H1 (cell line): ENCODE measurements at regions not wholly inside any gene's neighbourhood (a gene's known extent, or its start where the extent isn't known, plus 50 kb on each side); places are given as distances from the start of the nearest gene placed in this dataset.

Source experiments
- CTCF ChIA-PET: fragments of 300-600 bp; sonication (Branson Sonifier 250); formaldehyde crosslinking; loops from one replicate; lab custom pipeline; 2021; ENCODE audit not compliant: partially characterized antibody; lab: Charles Lee
- POLR2A ChIA-PET: fragments of 300-600 bp; sonication (Branson Sonifier 250); formaldehyde crosslinking; loops from one replicate; lab custom pipeline; 2021; ENCODE audit warnings: inconsistent platforms; ENCODE audit not compliant: partially characterized antibody; lab: Charles Lee
- DNase-seq, 2 experiments: peaks; one replicate each; pipeline versions ENCODE4 v3.0.0 to v3.0.0-alpha.2; 2010 to 2022; ENCODE audit warnings: low spot score in 2 of 2, low read depth in 1 of 2, mixed read lengths in 1 of 2
- FAIRE-seq: peaks from 2 replicates; lab custom pipeline; 2011; peaks lifted over from hg19 to GRCh38; lab: Jason Lieb, UNC
- H2AFZ ChIP-seq: 2 replicates; pipeline ENCODE4 v1.8.1; 2012; ENCODE audit warnings: low read length, inconsistent platforms
- H2AK5ac ChIP-seq: 2 replicates; pipeline ENCODE4 v1.6.1; 2013; ENCODE audit warnings: low read depth, low read length
- H2BK120ac ChIP-seq: replicated peaks from 2 replicates; pipeline ENCODE3; 2013; ENCODE audit warnings: low read depth, low read length, inconsistent platforms
- H2BK12ac ChIP-seq: 2 replicates; pipeline ENCODE4 v1.6.1; 2013; ENCODE audit warnings: low read depth, low read length
- H2BK15ac ChIP-seq: 2 replicates; pipeline ENCODE4 v1.6.1; 2013; ENCODE audit warnings: low read length
- H2BK20ac ChIP-seq: 2 replicates; pipeline ENCODE4 v1.6.1; 2013; ENCODE audit warnings: low read length
- H2BK5ac ChIP-seq: 2 replicates; pipeline ENCODE4 v1.6.1; 2013; ENCODE audit warnings: low read depth, low read length
- H3K14ac ChIP-seq: 2 replicates; pipeline ENCODE4 v1.6.1; 2013; ENCODE audit warnings: inconsistent platforms; ENCODE audit not compliant: insufficient read length
- H3K18ac ChIP-seq: 2 replicates; pipeline ENCODE4 v1.6.1; 2013; ENCODE audit warnings: low read length; ENCODE audit errors: extremely low read depth
- H3K23ac ChIP-seq: 2 replicates; pipeline ENCODE4 v1.6.1; 2013; ENCODE audit warnings: inconsistent platforms; ENCODE audit not compliant: insufficient read length
- H3K23me2 ChIP-seq: 2 replicates; pipeline ENCODE4 v1.6.1; 2013; ENCODE audit warnings: low read depth, low read length
- H3K27ac ChIP-seq: 2 replicates; pipeline ENCODE4 v1.6.1; 2011; ENCODE audit warnings: low read depth, low read length, inconsistent platforms
- H3K27me3 ChIP-seq, 4 experiments: replicated peaks in 1 of 4; 1 replicate in 1 of 4; 2 replicates in 3 of 4; pipeline versions ENCODE4 v1.6.1 to v1.8.1; 2011 to 2013; ENCODE audit warnings: low read length in 3 of 4, mild to moderate bottlenecking in 3 of 4, inconsistent platforms in 2 of 4, mixed read lengths in 2 of 4, moderate library complexity in 1 of 4; ENCODE audit not compliant: control insufficient read depth in 3 of 4, insufficient read depth in 3 of 4; ENCODE audit errors: extremely low read depth in 1 of 4
- H3K36me3 ChIP-seq, 4 experiments: 2 replicates each; pipeline versions ENCODE4 v1.6.1 to v1.8.1; 2011 to 2013; ENCODE audit warnings: mild to moderate bottlenecking in 4 of 4, low read length in 3 of 4, moderate library complexity in 2 of 4, control low read depth in 1 of 4, inconsistent platforms in 1 of 4; ENCODE audit not compliant: insufficient read depth in 4 of 4, control insufficient read depth in 2 of 4
- H3K4ac ChIP-seq: replicated peaks from 2 replicates; pipeline ENCODE3; 2013; ENCODE audit warnings: low read length, low read depth, mixed read lengths, inconsistent platforms; ENCODE audit not compliant: insufficient read length
- H3K4me1 ChIP-seq, 4 experiments: replicated peaks in 1 of 4; 1 replicate in 1 of 4; 2 replicates in 3 of 4; pipeline versions ENCODE4 v1.6.1 to v1.8.1; 2011 to 2013; ENCODE audit warnings: low read length in 3 of 4, inconsistent platforms in 2 of 4, mixed read lengths in 1 of 4; ENCODE audit not compliant: insufficient read depth in 4 of 4, control insufficient read depth in 3 of 4
- H3K4me2 ChIP-seq, 2 experiments: 2 replicates each; pipeline versions ENCODE4 v1.6.1 to v1.8.1; 2011 to 2013; ENCODE audit warnings: low read depth in 2 of 2, low read length in 2 of 2, control low read depth in 1 of 2, inconsistent platforms in 1 of 2, mild to moderate bottlenecking in 1 of 2; ENCODE audit not compliant: insufficient read depth in 1 of 2
- H3K4me3 ChIP-seq, 4 experiments: fragments of 200-600, 300-600 bp in 1 of 4; sonication (generic), shearing (Covaris generic), sonication (Bioruptor Twin) in 1 of 4; 2 replicates each; pipeline versions ENCODE4 v1.5.1 to v1.8.1; 2011 to 2016; ENCODE audit warnings: low read length in 4 of 4, low read depth in 3 of 4, control low read depth in 2 of 4, inconsistent platforms in 2 of 4, mild to moderate bottlenecking in 2 of 4, mixed read lengths in 1 of 4, moderate library complexity in 1 of 4; ENCODE audit not compliant: insufficient read depth in 2 of 4; ENCODE audit errors: extremely low read depth in 1 of 4
- H3K56ac ChIP-seq: replicated peaks from 2 replicates; pipeline ENCODE3; 2013; ENCODE audit warnings: low read depth, mild to moderate bottlenecking, mixed read lengths, low read length, inconsistent platforms; ENCODE audit not compliant: insufficient read length
- H3K79me1 ChIP-seq: 2 replicates; pipeline ENCODE4 v1.6.1; 2013; ENCODE audit warnings: low read depth, low read length, control low read depth
- H3K79me2 ChIP-seq, 2 experiments: 2 replicates each; pipeline versions ENCODE4 v1.6.1 to v1.8.1; 2012 to 2013; ENCODE audit warnings: low read length in 2 of 2, mild to moderate bottlenecking in 2 of 2, inconsistent platforms in 1 of 2; ENCODE audit not compliant: insufficient read depth in 2 of 2, control insufficient read depth in 1 of 2
- H3K9ac ChIP-seq, 4 experiments: replicated peaks in 1 of 4; 1 replicate in 1 of 4; 2 replicates in 3 of 4; pipeline versions ENCODE4 v1.6.1 to v1.8.1; 2011 to 2013; ENCODE audit warnings: low read depth in 3 of 4, low read length in 3 of 4, control low read depth in 2 of 4, mild to moderate bottlenecking in 2 of 4, moderate library complexity in 2 of 4, inconsistent platforms in 1 of 4; ENCODE audit errors: extremely low read depth in 1 of 4
- H3K9me3 ChIP-seq, 2 experiments: 2 replicates each; pipeline versions ENCODE4 v1.6.1 to v1.8.1; 2012 to 2013; ENCODE audit warnings: mild to moderate bottlenecking in 2 of 2, moderate library complexity in 2 of 2, control low read depth in 1 of 2, inconsistent platforms in 1 of 2, low read depth in 1 of 2, low read length in 1 of 2, mixed read lengths in 1 of 2; ENCODE audit not compliant: insufficient read depth in 2 of 2
- H4K20me1 ChIP-seq, 2 experiments: replicated peaks in 1 of 2; 2 replicates each; pipeline versions ENCODE3 to v1.8.1; 2011 to 2013; ENCODE audit warnings: inconsistent platforms in 2 of 2, low read length in 2 of 2, mild to moderate bottlenecking in 1 of 2; ENCODE audit not compliant: insufficient read depth in 2 of 2, control insufficient read depth in 1 of 2
- H4K5ac ChIP-seq: 2 replicates; pipeline ENCODE4 v1.6.1; 2013; ENCODE audit warnings: low read length, low read depth, mixed read lengths, inconsistent platforms; ENCODE audit not compliant: insufficient read length
- H4K8ac ChIP-seq: 2 replicates; pipeline ENCODE4 v1.8.0; 2013; ENCODE audit warnings: mild to moderate bottlenecking, moderate library complexity, low read length, inconsistent platforms; ENCODE audit not compliant: insufficient read depth; ENCODE audit errors: extremely low read depth
- H4K91ac ChIP-seq: replicated peaks from 2 replicates; pipeline ENCODE3; 2013; ENCODE audit warnings: low read length, mixed read lengths, inconsistent platforms; ENCODE audit not compliant: insufficient read length
- BCL11A ChIP-seq, 2 experiments: IDR thresholded peaks; one replicate each; pipeline ENCODE4 v1.6.1; 2011; ENCODE audit warnings: low read depth in 2 of 2, low read length in 2 of 2, mild to moderate bottlenecking in 2 of 2
- BRCA1 ChIP-seq: IDR thresholded peaks from 2 replicates; pipeline ENCODE4 v1.6.1; 2012; ENCODE audit warnings: low read depth, low read length, improper control_type of control experiment
- CHD2 ChIP-seq: IDR thresholded peaks from 2 replicates; pipeline ENCODE4 v1.6.1; 2012; ENCODE audit warnings: low read length, improper control_type of control experiment
- CTBP2 ChIP-seq: IDR thresholded peaks from 2 replicates; pipeline ENCODE4 v1.7.0; 2011; ENCODE audit warnings: borderline replicate concordance, mild to moderate bottlenecking, moderate library complexity, mixed read lengths, low read length; ENCODE audit not compliant: insufficient read depth, insufficient read length
- GABPA ChIP-seq: IDR thresholded peaks from 2 replicates; pipeline ENCODE4 v1.6.1; 2011; ENCODE audit warnings: mild to moderate bottlenecking, low read length, moderate library complexity, borderline replicate concordance; ENCODE audit not compliant: insufficient read depth
- KDM5A ChIP-seq: fragments of 200-600 bp; IDR thresholded peaks from 2 replicates; pipeline ENCODE4 v1.7.1; 2012; ENCODE audit warnings: mild to moderate bottlenecking, low read length, inconsistent platforms, mixed read lengths
- NANOG ChIP-seq: IDR thresholded peaks from 2 replicates; pipeline ENCODE4 v1.6.1; 2011; ENCODE audit warnings: low read length, low read depth, mild to moderate bottlenecking, inconsistent platforms; ENCODE audit not compliant: insufficient read depth, poor library complexity, severe bottlenecking
- RAD21 ChIP-seq, 2 experiments: IDR thresholded peaks in 1 of 2; conservative IDR thresholded peaks in 1 of 2; 2 replicates each; pipeline ENCODE4 v1.6.1; 2011; ENCODE audit warnings: low read depth in 2 of 2, low read length in 2 of 2, improper control_type of control experiment in 1 of 2, inconsistent platforms in 1 of 2, mild to moderate bottlenecking in 1 of 2, moderate library complexity in 1 of 2
- SUZ12 ChIP-seq: fragments of 200-600 bp; sonication (generic); IDR thresholded peaks from 2 replicates; pipeline ENCODE4 v1.6.1; 2012; ENCODE audit warnings: mild to moderate bottlenecking, inconsistent platforms, low read length, moderate library complexity, mixed read lengths
- TCF12 ChIP-seq: IDR thresholded peaks from 2 replicates; pipeline ENCODE4 v1.6.1; 2011; ENCODE audit warnings: low read depth, mild to moderate bottlenecking, low read length
- TEAD4 ChIP-seq: IDR thresholded peaks from 2 replicates; pipeline ENCODE4 v1.6.1; 2012; ENCODE audit warnings: low read depth, low read length, inconsistent platforms, mixed read lengths
- WGBS, 2 experiments: shearing (Covaris generic) in 1 of 2; methylation state at CpG; one replicate each; pipeline versions ENCODE4 v1.1.6 to v1.1.7; 2013 to 2015; ENCODE audit warnings: low lambda C conversion rate in 2 of 2, mixed read lengths in 2 of 2, inconsistent platforms in 1 of 2, low coverage in 1 of 2, missing lambda C conversion rate in 1 of 2; ENCODE audit not compliant: insufficient replicate concordance in 2 of 2, insufficient coverage in 1 of 2, insufficient read length in 1 of 2; ENCODE audit errors: extremely low coverage in 1 of 2, missing lambda C conversion rate in 1 of 2; 5-methylcytosine and 5-hydroxymethylcytosine counted together

DNA sequence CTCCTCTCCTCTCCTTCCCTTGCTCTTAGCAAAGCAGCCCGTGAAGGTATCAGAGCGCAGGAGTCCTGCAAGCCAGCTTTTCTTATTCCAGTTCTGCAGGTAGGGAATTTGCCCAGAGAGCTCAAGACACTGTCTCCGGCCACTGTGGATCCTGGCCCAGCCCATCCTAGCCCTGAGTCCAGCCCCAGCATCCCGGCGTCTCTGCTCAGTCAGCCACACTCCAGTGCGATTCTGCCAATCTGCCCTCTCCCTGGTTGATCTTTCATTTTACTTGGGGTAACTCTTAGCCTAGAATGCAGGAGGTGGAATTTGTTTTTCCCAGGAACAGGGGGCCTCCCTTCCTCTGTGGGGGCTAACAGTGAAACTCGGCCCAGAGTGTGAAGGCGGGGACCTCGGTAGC is 176.9 kb upstream of the GSE1 start:
- Histone ChIP-seq H3K23me2 (peaks cover 6% of the 10 kb centered on the region), H3K27me3 (peaks cover 0 to 7% (median 0%) of the 10 kb centered on the region in 4 experiments; a peak in 3 of 7 replicates), H3K9me3 (no peaks in the 10 kb centered on the region), H3K14ac (no peak overlapping the region), H2BK12ac (peak overlapping the region; percentile 94; the same call in 1 of the 2 replicates), H3K9ac (no peak overlapping the region; a peak in 1 of 7 replicates), H4K8ac (no peak overlapping the region), H3K4me1 (peaks cover 14 to 47% (median 35%) of the 10 kb centered on the region in 4 experiments), H2BK5ac (peak overlapping the region; percentile 55; the same call in 1 of the 2 replicates), H3K4me3 (peak overlapping the region in 1 of 4 experiments; percentile 50; a peak in 2 of 8 replicates), H2AFZ (no peak overlapping the region), H3K36me3 (no peaks in the 10 kb centered on the region), H2AK5ac (peak overlapping the region; percentile 75; the same call in 1 of the 2 replicates), H3K4ac (peak overlapping the region; percentile 82), H4K20me1 (peaks cover 0 to 4% of the 10 kb centered on the region in 2 experiments), H2BK15ac (peak overlapping the region; percentile 40; the same call in 1 of the 2 replicates), H4K91ac (peak overlapping the region; percentile 61), H3K79me2 (no peaks in the 10 kb centered on the region), H4K5ac (no peak overlapping the region), H2BK120ac (peak overlapping the region; percentile 16), H3K27ac (no peak overlapping the region), H3K79me1 (no peaks in the 10 kb centered on the region; the same call in 1 of the 2 replicates), H3K4me2 (peak overlapping the region; percentile 68 to 83; a peak in 2 of 4 replicates), H3K56ac (no peak overlapping the region), H3K23ac (no peak overlapping the region), H2BK20ac (peak overlapping the region; percentile 80; the same call in 1 of the 2 replicates), H3K18ac (peak overlapping the region; percentile 75)
- DNase-seq: no peak
- CTCF ChIA-PET: interaction anchor here (0.8 to 8.4 kb wide), 28 partner anchors 8 to 324 kb away, joined by 3 to 123 read pairs (median 5); partner anchors contain the start of gene CIBAR2
- TF ChIP-seq KDM5A: no peak
- TF ChIP-seq TCF12: no peak
- TF ChIP-seq RAD21 (IDR thresholded peaks at IDR 0.05 in 1 of 2, conservative IDR thresholded peaks at IDR 0.05 in 1 of 2; ENCODE audit: low read depth in 2 of 2, low read length in 2 of 2): no peak
- TF ChIP-seq BRCA1: no peak
- no peak for TF ChIP-seq NANOG
- TF ChIP-seq BCL11A (IDR thresholded peaks at IDR 0.05; ENCODE audit: low read depth in 2 of 2, low read length in 2 of 2): no peak
- no peak for TF ChIP-seq TEAD4
- TF ChIP-seq SUZ12: no peak
- TF ChIP-seq CTBP2: peak; percentile 0
- TF ChIP-seq GABPA: 0 out of 2 replicates have a peak, but pooled peaks have one; percentile 11
- TF ChIP-seq CHD2: no peak
- 61% methylated on average over 9 of the region's 9 CpGs; no CpG with 5 or more reads in 1 of the 2 experiments for WGBS, 2 experiments
- POLR2A ChIA-PET: interaction anchor here (0.9 to 2.3 kb wide), 11 partner anchors 12 to 180 kb away, joined by 3 to 9 read pairs (median 5); partner anchors contain the start of gene GSE1
- no peak for FAIRE-seq
